GM23338 (cell line): ENCODE measurements at regions not wholly inside any gene's neighbourhood (a gene's known extent, or its start where the extent isn't known, plus 50 kb on each side); places are given as distances from the start of the nearest gene placed in this dataset.

Experiments
- ATAC-seq: fragments of 200-7000 bp; cut with Tn5 transposase; 3 replicates; pipeline ENCODE4 v1.9.1; 2020
- DNase-seq: peaks from one replicate; pipeline ENCODE4 v3.0.0-alpha.2; 2015; ENCODE audit warnings: low spot score
- H2AFZ ChIP-seq: fragments of 200-600 bp; sonication (generic); 2 replicates; pipeline ENCODE4 v1.8.0; 2016; ENCODE audit warnings: antibody characterized with exemption, mild to moderate bottlenecking, moderate library complexity
- H3F3A ChIP-seq: fragments of 200-600 bp; sonication (generic); replicated peaks from 2 replicates; pipeline ENCODE4 v1.8.0; 2017; ENCODE audit warnings: antibody characterized with exemption, mixed run types, low read depth
- H3K27ac ChIP-seq: fragments of 200-600 bp; sonication (generic); 2 replicates; pipeline ENCODE4 v1.6.1; 2016; ENCODE audit warnings: low read depth
- H3K27me3 ChIP-seq: fragments of 200-600 bp; sonication (generic); 2 replicates; pipeline ENCODE4 v1.8.0; 2016; ENCODE audit warnings: mild to moderate bottlenecking, mixed run types, moderate library complexity; ENCODE audit not compliant: insufficient read depth
- H3K36me3 ChIP-seq: fragments of 200-600 bp; sonication (generic); 2 replicates; pipeline ENCODE4 v1.8.0; 2016; ENCODE audit warnings: mild to moderate bottlenecking; ENCODE audit not compliant: insufficient read depth
- H3K4me1 ChIP-seq: fragments of 200-600 bp; sonication (generic); 2 replicates; pipeline ENCODE4 v1.8.0; 2016; ENCODE audit warnings: mild to moderate bottlenecking, moderate library complexity; ENCODE audit not compliant: insufficient read depth
- H3K4me2 ChIP-seq: fragments of 200-600 bp; sonication (generic); 2 replicates; pipeline ENCODE4 v1.7.1; 2017; ENCODE audit warnings: mixed run types
- H3K4me3 ChIP-seq: fragments of 200-600 bp; sonication (generic); 2 replicates; pipeline ENCODE4 v1.6.1; 2016; ENCODE audit warnings: mixed run types
- H3K79me2 ChIP-seq: fragments of 200-600 bp; sonication (generic); replicated peaks from 2 replicates; pipeline ENCODE4 v1.8.0; 2017; ENCODE audit warnings: mild to moderate bottlenecking; ENCODE audit not compliant: insufficient read depth
- H3K9me2 ChIP-seq: fragments of 200-600 bp; sonication (generic); 2 replicates; pipeline ENCODE4 v1.8.0; 2017; ENCODE audit not compliant: insufficient read depth
- H4K20me1 ChIP-seq: fragments of 200-600 bp; sonication (generic); replicated peaks from 2 replicates; pipeline ENCODE4 v1.8.0; 2017; ENCODE audit warnings: mild to moderate bottlenecking; ENCODE audit not compliant: insufficient read depth
- H3K27ac Mint-ChIP-seq: 2 replicates; pipeline ENCODE4 v1.8.0; 2020; ENCODE audit warnings: inconsistent platforms, mild to moderate bottlenecking, moderate library complexity, mixed read lengths
- H3K27me3 Mint-ChIP-seq: 3 replicates; pipeline ENCODE4 v1.8.0; 2022; ENCODE audit warnings: low read depth, mild to moderate bottlenecking, moderate library complexity, mixed read lengths, inconsistent platforms; ENCODE audit not compliant: insufficient read depth, poor library complexity
- H3K36me3 Mint-ChIP-seq: 3 replicates; pipeline ENCODE4 v1.8.0; 2021; ENCODE audit warnings: low read depth, mild to moderate bottlenecking, inconsistent platforms, moderate library complexity, mixed read lengths
- H3K4me1 Mint-ChIP-seq: 3 replicates; pipeline ENCODE4 v1.8.0; 2020; ENCODE audit warnings: mild to moderate bottlenecking, inconsistent platforms, mixed read lengths
- H3K4me3 Mint-ChIP-seq: 3 replicates; pipeline ENCODE4 v1.8.0; 2021; ENCODE audit warnings: moderate library complexity, mild to moderate bottlenecking, inconsistent platforms, mixed read lengths
- H3K9me3 Mint-ChIP-seq: 3 replicates; pipeline ENCODE4 v1.8.0; 2020; ENCODE audit warnings: moderate library complexity, mild to moderate bottlenecking, inconsistent platforms, mixed read lengths
- CREB1 ChIP-seq: fragments of 250-450 bp; sonication (Bioruptor Pico); IDR thresholded peaks from 2 replicates; pipeline ENCODE4 v1.5.0; 2020; ENCODE audit warnings: low read depth, mild to moderate bottlenecking, moderate library complexity
- EZH2 ChIP-seq: fragments of 200-600 bp; sonication (generic); IDR thresholded peaks from one replicate; pipeline ENCODE4 v1.8.0; 2017; ENCODE audit warnings: antibody characterized with exemption, mild to moderate bottlenecking, low read depth; ENCODE audit not compliant: unreplicated experiment
- EZH2phosphoT487 ChIP-seq: fragments of 200-600 bp; sonication (generic); IDR thresholded peaks from one replicate; pipeline ENCODE4 v1.8.1; 2018; ENCODE audit warnings: antibody characterized with exemption; ENCODE audit not compliant: unreplicated experiment
- JUNB ChIP-seq: IDR thresholded peaks from one replicate; pipeline ENCODE4 v1.6.1; 2016; ENCODE audit warnings: antibody characterized with exemption; ENCODE audit not compliant: unreplicated experiment
- POLR2AphosphoS5 ChIP-seq: IDR thresholded peaks from 2 replicates; pipeline ENCODE4 v1.6.1; 2016; ENCODE audit warnings: antibody characterized with exemption, low read depth
- REST ChIP-seq: IDR thresholded peaks from one replicate; pipeline ENCODE4 v1.6.1; 2018; ENCODE audit warnings: antibody characterized with exemption; ENCODE audit not compliant: unreplicated experiment
- ZNF331 ChIP-seq: fragments of 250-450 bp; sonication (Bioruptor Pico); IDR thresholded peaks from 2 replicates; pipeline ENCODE4 v1.5.0; 2020; ENCODE audit warnings: low read depth, mild to moderate bottlenecking, moderate library complexity
- TF ChIP-seq, protein P1 (sequence below), 2 experiments: fragments of 200-600 bp in 1 of 2; sonication (generic) in 1 of 2; conservative IDR thresholded peaks; 2 replicates each; pipeline versions ENCODE4 v1.5.1 to v1.6.1; 2016 to 2017; ENCODE audit warnings: antibody characterized with exemption in 2 of 2, low read depth in 2 of 2, mild to moderate bottlenecking in 2 of 2, moderate library complexity in 1 of 2

DNA sequence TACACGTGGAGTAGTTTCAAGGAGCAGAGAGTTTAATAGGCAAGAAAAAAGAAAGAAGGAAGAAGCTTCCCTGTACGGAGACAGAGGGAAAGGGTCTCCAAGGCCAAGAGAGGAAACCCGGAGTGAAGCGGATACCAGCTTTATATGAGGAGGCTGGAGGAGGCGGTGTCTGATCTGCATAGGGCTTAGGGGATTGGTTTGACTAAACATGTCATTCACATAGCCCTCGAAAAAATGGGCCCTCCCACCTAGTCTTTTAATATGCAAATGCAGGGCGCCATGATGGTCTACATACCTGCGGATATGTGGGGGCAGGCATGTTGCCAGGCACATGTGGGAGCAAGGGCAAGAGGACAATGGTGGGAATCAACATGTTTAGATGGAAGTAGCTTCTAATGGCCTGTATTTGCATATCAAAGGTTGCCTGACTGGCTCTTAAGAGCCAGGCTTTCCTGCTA lies 103.1 kb upstream of the UGT8 start (continued):
- TF ChIP-seq REST = no peak
- TF ChIP-seq, protein P1, sequence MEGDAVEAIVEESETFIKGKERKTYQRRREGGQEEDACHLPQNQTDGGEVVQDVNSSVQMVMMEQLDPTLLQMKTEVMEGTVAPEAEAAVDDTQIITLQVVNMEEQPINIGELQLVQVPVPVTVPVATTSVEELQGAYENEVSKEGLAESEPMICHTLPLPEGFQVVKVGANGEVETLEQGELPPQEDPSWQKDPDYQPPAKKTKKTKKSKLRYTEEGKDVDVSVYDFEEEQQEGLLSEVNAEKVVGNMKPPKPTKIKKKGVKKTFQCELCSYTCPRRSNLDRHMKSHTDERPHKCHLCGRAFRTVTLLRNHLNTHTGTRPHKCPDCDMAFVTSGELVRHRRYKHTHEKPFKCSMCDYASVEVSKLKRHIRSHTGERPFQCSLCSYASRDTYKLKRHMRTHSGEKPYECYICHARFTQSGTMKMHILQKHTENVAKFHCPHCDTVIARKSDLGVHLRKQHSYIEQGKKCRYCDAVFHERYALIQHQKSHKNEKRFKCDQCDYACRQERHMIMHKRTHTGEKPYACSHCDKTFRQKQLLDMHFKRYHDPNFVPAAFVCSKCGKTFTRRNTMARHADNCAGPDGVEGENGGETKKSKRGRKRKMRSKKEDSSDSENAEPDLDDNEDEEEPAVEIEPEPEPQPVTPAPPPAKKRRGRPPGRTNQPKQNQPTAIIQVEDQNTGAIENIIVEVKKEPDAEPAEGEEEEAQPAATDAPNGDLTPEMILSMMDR (conservative IDR thresholded peaks at IDR 0.05; ENCODE audit: low read depth in 2 of 2) = no peak
- TF ChIP-seq CREB1 (CRISPR knock-in tag) = peak; percentile 61

GRCh38 chr4:114497116-114497515 lies 101.5 kb upstream of the UGT8 start:
- H3K79me2 ChIP-seq = peaks cover 12% of the 10 kb centered on the region
- no peak overlapping the region for H3K4me2 ChIP-seq
- H3K4me1 ChIP-seq = peaks cover 42% of the 10 kb centered on the region
- Mint-ChIP-seq H3K9me3 (peaks cover 33% of the 10 kb centered on the region), H3K36me3 (peaks cover 37% of the 10 kb centered on the region), H3K27me3 (peaks cover 6% of the 10 kb centered on the region), H3K27ac (no peak overlapping the region), H3K4me3 (no peak overlapping the region), H3K4me1 (peaks cover 46% of the 10 kb centered on the region)
- H3K36me3 ChIP-seq = no peaks in the 10 kb centered on the region
- no peaks in the 10 kb centered on the region for H3K27me3 ChIP-seq
- DNase-seq = no peak
- ATAC-seq = no peak
- TF ChIP-seq ZNF331 (CRISPR knock-in tag) (no peak), JUNB (no peak), POLR2AphosphoS5 (no peak), REST (no peak), EZH2 (no peak), EZH2phosphoT487 (no peak)
- TF ChIP-seq, protein P1 (conservative IDR thresholded peaks at IDR 0.05; ENCODE audit: low read depth in 2 of 2) = no peak
- H3K4me3 ChIP-seq = no peak overlapping the region
- H2AFZ ChIP-seq = no peak overlapping the region
- H3K27ac ChIP-seq = no peak overlapping the region
- no peaks in the 10 kb centered on the region for H4K20me1 ChIP-seq
- no peaks in the 10 kb centered on the region for H3K9me2 ChIP-seq
- peaks cover 6% of the 10 kb centered on the region for H3F3A ChIP-seq
